Pancreas (tissue), 10 donors: ENCODE measurements at regions not wholly inside any gene's neighbourhood (a gene's known extent, or its start where the extent isn't known, plus 50 kb on each side); places are given as distances from the start of the nearest gene placed in this dataset.

Experiments used
- ATAC-seq, 4 donors: fragments of 200-7000 bp; cut with Tn5 transposase; one replicate each; pipeline versions ENCODE4 v1.8.0 to v1.9.1; 2020; ENCODE audit warnings: mild to moderate bottlenecking in 4 of 4, moderate library complexity in 4 of 4
- DNase-seq, 6 donors: peaks; one replicate each; pipeline ENCODE4 v3.0.0-alpha.2; 2020
- FAIRE-seq: peaks from 2 replicates; lab custom pipeline; 2012; peaks lifted over from hg19 to GRCh38; lab: Jason Lieb, UNC
- H3K27ac ChIP-seq, 4 donors: fragments of 200-600 bp; sonication (generic); 1 replicate in 3 of 4; 2 replicates in 1 of 4; pipeline versions ENCODE4 v1.5.0 to v1.8.0; 2020
- H3K27me3 ChIP-seq, 4 donors: fragments of 200-600 bp; one replicate each; pipeline ENCODE4 v1.8.0; 2021
- H3K36me3 ChIP-seq, 3 donors: fragments of 200-600 bp; sonication (generic) in 1 of 3; one replicate each; pipeline versions ENCODE4 v1.5.0 to v1.8.0; 2020 to 2021
- H3K4me1 ChIP-seq, 3 donors: fragments of 200-600 bp; one replicate each; pipeline ENCODE4 v1.8.0; 2021
- H3K4me3 ChIP-seq, 4 donors: fragments of 200-600 bp; sonication (generic) in 2 of 4; one replicate each; pipeline versions ENCODE4 v1.5.0 to v1.8.0; 2020 to 2021
- H3K9me3 ChIP-seq, 4 donors: fragments of 200-600 bp; one replicate each; pipeline ENCODE4 v1.8.0; 2021
- CTCF ChIP-seq, 4 donors: fragments of 200-600 bp; sonication (generic) in 3 of 4; IDR thresholded peaks; one replicate each; pipeline versions ENCODE4 v1.5.0 to v1.8.0; 2021; ENCODE audit warnings: antibody characterized with exemption in 4 of 4
- WGBS, 2 donors: extraction: QIAGEN DNeasy Blood & Tissue Kit; methylation state at CpG; one replicate each; pipeline ENCODE4 v1.1.7; 2013; 5-methylcytosine and 5-hydroxymethylcytosine counted together
- intact Hi-C, 3 donors: fragments of 100-400 bp; cut with DNase I; formaldehyde crosslinking; loops; one replicate each; pipeline versions ENCODE4 v1.11.1 to v1.14.2; 2022
- donor health status: healthy with polysubstance abuse.
- donor health status: DM: no; HTN: no; CAD: no; lungs with moderate emphysema.
- donor health status: DM: no; HTN: no; CAD: no.
- donor health status: control.
- donor health status: control.
- donor health status: Bipolar disorder and iron deficiency.
- donor health status: DM: yes; HTN: yes; CAD: no.
- donor health status: DM: no; HTN: no; CAD: no.
- donor health status: DM: no; HTN: no; CAD: no.
- donor health status: DM: yes; HTN: yes; CAD: no.

GRCh38 chrX:78603908-78604307, 55.2 kb downstream of the RTL3 start:
- no peak overlapping the region for H3K4me3 ChIP-seq
- no peaks in the 10 kb centered on the region for H3K27me3 ChIP-seq
- H3K4me1 ChIP-seq, result no peaks in the 10 kb centered on the region
- H3K36me3 ChIP-seq, result no peaks in the 10 kb centered on the region
- H3K9me3 ChIP-seq, result no peaks in the 10 kb centered on the region
- TF ChIP-seq CTCF (IDR thresholded peaks at IDR 0.05), result no peak
- DNase-seq (no peak), FAIRE-seq (no peak), ATAC-seq (no peak)
- WGBS, 2 donors, result 53 to 65% methylated on average over 2 of the region's 2 CpGs
- H3K27ac ChIP-seq, result no peak overlapping the region
- intact Hi-C loops, result no loop called here

- FAIRE-seq (no peak), ATAC-seq (no peak), DNase-seq (no peak)
- H3K9me3 ChIP-seq, result no peaks in the 10 kb centered on the region
- H3K4me1 ChIP-seq, result no peaks in the 10 kb centered on the region
- no peak overlapping the region for H3K27ac ChIP-seq
- intact Hi-C loops, result no loop called here
- H3K4me3 ChIP-seq, result no peak overlapping the region
- no peak for TF ChIP-seq CTCF (IDR thresholded peaks at IDR 0.05)
- peaks cover 0 to 5% (median 1%) of the 10 kb centered on the region in 4 donors for H3K27me3 ChIP-seq
- no peaks in the 10 kb centered on the region for H3K36me3 ChIP-seq
- 29 to 40% methylated on average over 3 of the region's 3 CpGs for WGBS, 2 donors
These were observed 63.1 kb downstream of the RTL3 start for GRCh38 chrX:78595901-78596502.

GRCh38 chrX:78593701-78594100, 65.4 kb downstream of the RTL3 start:
- Histone ChIP-seq H3K4me1 (no peaks in the 10 kb centered on the region), H3K4me3 (no peak overlapping the region), H3K36me3 (no peaks in the 10 kb centered on the region), H3K9me3 (no peaks in the 10 kb centered on the region), H3K27ac (no peak overlapping the region), H3K27me3 (peaks cover 0 to 5% (median 1%) of the 10 kb centered on the region in 4 donors)
- WGBS, 2 donors, result 14 to 39% methylated on average over 1 of the region's 1 CpG
- ATAC-seq, result no peak
- peak; percentile 81 for FAIRE-seq
- intact Hi-C loops, result no loop called here
- no peak for DNase-seq
- TF ChIP-seq CTCF (IDR thresholded peaks at IDR 0.05), result no peak

GRCh38 chrX:78592030-78592429, 67.1 kb downstream of the RTL3 start:
- H3K9me3 ChIP-seq, result no peaks in the 10 kb centered on the region
- intact Hi-C loops, result no loop called here
- no peak overlapping the region for H3K27ac ChIP-seq
- peaks cover 0 to 3% (median 0%) of the 10 kb centered on the region in 4 donors for H3K27me3 ChIP-seq
- H3K36me3 ChIP-seq, result no peaks in the 10 kb centered on the region
- DNase-seq (no peak), FAIRE-seq (no peak), ATAC-seq (no peak)
- H3K4me3 ChIP-seq, result no peak overlapping the region
- no peak for TF ChIP-seq CTCF (IDR thresholded peaks at IDR 0.05)
- H3K4me1 ChIP-seq, result no peaks in the 10 kb centered on the region
- WGBS, 2 donors, result 52 to 68% methylated on average over 2 of the region's 2 CpGs

GRCh38 chrX:78574306-78574705, 84.8 kb downstream of the RTL3 start:
- Histone ChIP-seq H3K4me1 (no peaks in the 10 kb centered on the region), H3K9me3 (no peaks in the 10 kb centered on the region), H3K27me3 (no peaks in the 10 kb centered on the region), H3K27ac (no peak overlapping the region), H3K36me3 (no peaks in the 10 kb centered on the region), H3K4me3 (no peak overlapping the region)
- 44 to 47% methylated on average over 3 of the region's 3 CpGs for WGBS, 2 donors
- intact Hi-C loops, result no loop called here
- ATAC-seq (no peak), FAIRE-seq (peak; percentile 13), DNase-seq (no peak)
- TF ChIP-seq CTCF (IDR thresholded peaks at IDR 0.05), result no peak
